GM19438 (cell line): ENCODE measurements at regions not wholly inside any gene's neighbourhood (a gene's known extent, or its start where the extent isn't known, plus 50 kb on each side); places are given as distances from the start of the nearest gene placed in this dataset.

Experiments used
- ATAC-seq: cut with Tn5 transposase; IDR thresholded peaks from one replicate; pipeline ENCODE4 v1.9.1; 2021; ENCODE audit warnings: low read depth; ENCODE audit not compliant: unreplicated experiment

- no peak for ATAC-seq
Measured at GRCh38 chr10:24156686-24157085, 52.3 kb upstream of the KIAA1217 start.

- ATAC-seq: no peak
Measured at GRCh38 chr10:24157567-24157966, 51.4 kb upstream of the KIAA1217 start.
